GM19324 (cell line): ENCODE measurements at regions not wholly inside any gene's neighbourhood (a gene's known extent, or its start where the extent isn't known, plus 50 kb on each side); places are given as distances from the start of the nearest gene placed in this dataset.

ENCODE experiments used
- ATAC-seq: cut with Tn5 transposase; IDR thresholded peaks from one replicate; pipeline ENCODE4 v1.9.1; 2021; ENCODE audit warnings: mild to moderate bottlenecking, moderate library complexity; ENCODE audit not compliant: unreplicated experiment, low FRiP score

DNA sequence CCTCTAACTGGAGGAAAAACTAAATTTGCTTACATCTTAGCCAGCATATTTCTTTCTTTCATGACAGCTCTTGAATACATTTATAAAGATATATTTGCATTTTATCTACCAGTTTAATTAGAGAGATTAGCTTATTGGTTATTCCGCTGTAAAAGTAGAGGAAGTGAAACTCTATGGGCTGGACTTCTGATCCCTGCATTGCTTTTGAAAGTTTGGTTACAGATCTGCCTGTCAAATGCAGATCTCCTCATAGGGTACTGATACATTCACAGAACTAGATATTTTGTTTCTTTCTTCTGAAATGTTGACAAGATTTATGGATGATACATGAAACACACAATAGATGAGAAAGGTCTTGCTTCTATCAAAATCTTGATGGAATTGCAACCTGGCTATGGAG is 581.4 kb upstream of the AADAT start:
- no peak for ATAC-seq

DNA sequence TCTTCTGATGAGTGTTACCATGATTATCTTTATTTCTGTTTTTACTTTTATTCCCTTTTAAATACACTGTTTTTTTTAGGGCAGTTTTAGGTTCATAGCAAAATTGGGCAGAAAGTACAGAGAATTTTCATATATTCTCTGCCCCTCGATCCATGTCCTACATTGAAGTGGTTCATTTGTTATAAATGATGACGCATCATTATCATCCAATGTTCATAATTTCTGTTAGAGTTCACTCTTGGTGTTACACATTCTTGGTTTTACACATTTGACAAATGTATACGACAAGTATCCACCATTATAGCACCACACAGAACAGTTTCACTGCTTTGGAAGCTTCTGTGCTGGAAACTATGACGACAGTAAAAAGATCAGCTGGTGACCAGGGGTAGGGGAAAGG is 578.1 kb upstream of the AADAT start:
- no peak for ATAC-seq

DNA sequence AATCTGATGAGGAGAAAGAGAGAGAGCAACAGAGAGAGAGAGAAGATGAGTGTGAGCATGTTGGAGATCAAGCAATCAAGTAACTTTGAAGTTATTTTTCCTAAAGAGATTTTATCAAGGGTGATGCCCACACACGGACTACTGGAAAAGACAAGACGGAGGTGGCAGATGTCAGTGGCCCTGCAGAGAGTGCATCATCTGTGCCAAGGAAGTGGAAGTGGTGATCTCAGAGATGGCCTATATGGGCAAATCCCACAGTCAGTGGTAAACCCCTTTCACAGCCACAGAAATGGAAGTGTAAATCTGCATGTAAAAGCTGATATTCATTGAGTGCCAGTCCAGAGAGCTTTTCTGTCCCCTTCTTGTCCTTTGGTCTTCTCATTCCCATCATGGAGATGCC is 577.2 kb upstream of the AADAT start:
- peak; percentile 51 for ATAC-seq

DNA sequence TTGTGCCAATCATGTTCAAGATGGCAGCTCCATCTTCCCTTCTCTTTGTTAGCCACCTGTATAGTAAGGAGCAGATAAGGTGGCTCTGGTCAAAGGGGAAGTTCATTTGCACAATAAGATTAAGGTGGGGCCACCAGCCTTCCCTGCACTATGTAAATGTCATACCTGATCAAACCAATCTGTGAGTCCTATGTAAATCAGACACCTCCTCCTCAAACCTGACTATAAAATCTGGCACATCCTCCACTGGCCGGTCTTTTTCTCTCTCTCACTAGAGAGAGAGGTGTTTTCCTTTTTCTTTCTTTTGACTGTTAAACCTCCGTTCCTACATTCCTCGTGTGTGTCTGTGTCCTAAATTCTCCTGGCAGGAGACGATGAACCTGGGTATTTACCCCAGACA is 572.5 kb upstream of the AADAT start:
- no peak for ATAC-seq

DNA sequence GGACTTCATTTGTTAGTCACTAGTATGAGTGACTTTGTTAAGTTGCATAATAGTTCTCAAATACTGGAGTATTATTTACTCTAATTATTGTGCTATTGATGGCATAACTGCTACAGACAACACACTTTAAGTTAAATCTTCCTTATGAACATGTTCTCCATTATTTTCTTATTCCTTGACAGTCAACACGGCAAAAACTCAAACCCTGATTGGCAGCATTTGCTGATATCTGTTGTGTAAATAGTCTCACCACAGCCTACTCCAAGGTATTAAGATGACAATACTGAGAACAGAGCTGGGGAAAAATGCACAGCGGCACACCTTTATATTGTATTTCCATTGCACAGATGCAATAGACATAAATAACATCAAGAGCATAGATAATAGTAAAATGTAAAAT is 568.0 kb upstream of the AADAT start:
- no peak for ATAC-seq

DNA sequence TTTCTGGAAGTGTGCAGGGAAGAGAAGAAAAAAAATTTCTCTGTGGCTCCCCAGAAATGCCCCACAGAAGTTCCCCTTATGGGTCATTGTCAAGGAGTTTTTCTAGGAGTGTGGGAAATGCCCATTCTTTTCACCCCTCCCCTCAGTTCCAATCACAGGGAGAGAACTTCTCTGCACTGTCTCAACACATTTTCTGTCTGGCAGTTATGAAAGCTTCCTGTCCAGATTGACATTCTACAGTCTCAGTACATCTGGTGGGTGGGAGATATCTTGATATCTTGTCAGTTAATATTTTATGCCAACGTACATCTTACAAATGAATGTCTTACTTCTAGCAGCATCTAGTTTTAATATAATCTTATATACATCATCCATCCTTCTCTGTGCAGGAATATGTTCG is 566.8 kb upstream of the AADAT start:
- no peak for ATAC-seq

DNA sequence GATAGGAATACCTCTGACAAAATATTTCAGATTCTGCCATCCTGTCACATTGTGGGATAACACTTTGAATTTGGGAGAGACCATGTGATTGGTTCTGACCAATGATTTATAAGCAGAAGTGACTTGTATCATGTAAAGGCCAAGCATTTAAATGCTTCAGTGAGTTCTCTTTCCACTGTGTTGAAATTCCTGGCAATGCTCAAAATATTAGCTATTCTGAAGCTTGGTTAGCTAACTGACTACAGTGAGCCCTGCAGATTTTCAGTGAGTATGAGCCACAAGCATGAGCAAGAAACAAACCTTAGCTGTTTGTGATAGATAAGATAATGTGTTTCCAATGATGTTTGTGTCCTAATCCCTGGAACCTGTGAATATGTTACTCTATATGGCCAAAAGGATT is 562.8 kb upstream of the AADAT start:
- ATAC-seq, result no peak

DNA sequence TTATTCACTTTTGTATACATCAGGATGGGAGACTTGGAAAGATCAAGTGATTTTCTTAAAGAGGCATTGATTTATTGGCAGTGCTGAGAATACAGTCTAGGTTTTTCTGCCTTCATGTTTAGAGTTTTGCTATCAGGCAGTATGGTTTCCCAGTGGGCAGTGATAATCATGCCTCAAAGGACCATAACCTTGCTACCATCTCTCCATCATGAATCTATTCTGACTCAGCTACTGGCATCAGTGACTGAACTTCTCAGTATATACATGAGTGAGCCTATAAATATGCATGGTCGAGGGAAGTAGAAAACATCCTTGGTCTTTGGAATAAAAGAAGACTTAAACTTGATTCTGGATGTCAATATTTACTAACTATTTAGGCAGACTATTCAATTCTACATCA is 562.0 kb upstream of the AADAT start:
- ATAC-seq, result no peak

DNA sequence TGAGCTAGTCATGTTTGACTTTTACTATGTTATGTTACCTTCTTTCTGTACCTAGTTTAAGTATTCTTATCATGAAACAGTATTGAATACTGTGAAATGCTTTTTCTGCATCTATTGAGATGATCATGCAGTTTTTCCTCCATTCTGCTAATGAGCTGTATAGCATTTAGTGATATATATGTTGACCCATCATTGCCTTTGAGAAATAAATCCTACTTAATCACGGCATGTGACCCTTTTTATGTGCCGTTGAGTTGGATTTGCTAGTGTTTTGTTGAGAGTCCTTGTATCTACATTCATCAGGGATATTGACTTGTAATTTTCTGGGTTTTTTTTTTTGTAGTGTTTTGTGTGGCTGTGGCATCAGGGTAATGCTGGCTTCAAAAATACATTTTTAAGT is 537.7 kb upstream of the AADAT start:
- ATAC-seq, result no peak

DNA sequence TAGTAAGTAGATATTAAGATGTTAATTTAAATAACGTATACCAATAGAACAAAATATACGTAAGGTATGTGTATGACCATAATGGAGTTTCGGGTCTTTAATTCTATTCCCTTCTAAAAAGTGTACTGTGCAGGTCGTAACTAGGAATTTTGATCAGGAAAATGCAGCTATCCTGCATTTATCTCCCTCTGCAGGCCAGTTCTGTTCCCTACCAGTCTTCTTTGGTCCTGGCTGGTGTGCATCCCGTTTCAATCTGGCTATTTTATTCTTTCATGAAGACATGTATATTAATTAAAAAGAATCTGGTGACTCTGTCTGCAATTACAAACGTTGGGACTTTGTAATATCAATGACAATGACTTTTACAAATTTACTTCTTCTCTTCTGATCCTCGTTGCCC is 534.1 kb upstream of the AADAT start:
- ATAC-seq, result no peak

DNA sequence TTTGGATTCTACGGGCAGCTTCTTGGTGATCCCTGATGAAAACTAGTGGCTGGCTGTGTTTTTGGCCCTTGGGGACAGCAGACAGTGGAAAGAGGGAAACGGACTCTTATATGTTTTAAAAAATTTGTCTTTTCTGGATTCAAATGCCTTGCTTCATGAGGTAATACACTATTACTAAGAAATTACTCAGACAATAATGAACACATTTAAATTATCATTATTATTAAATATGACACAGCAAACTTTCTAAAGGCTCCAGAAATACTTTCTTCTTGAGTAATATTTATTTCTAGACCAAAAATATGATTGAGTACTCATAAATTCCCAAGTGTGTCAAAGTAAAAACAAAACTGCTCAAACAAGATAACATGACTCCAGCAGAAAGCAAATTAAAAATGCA is 520.7 kb upstream of the AADAT start:
- no peak for ATAC-seq

DNA sequence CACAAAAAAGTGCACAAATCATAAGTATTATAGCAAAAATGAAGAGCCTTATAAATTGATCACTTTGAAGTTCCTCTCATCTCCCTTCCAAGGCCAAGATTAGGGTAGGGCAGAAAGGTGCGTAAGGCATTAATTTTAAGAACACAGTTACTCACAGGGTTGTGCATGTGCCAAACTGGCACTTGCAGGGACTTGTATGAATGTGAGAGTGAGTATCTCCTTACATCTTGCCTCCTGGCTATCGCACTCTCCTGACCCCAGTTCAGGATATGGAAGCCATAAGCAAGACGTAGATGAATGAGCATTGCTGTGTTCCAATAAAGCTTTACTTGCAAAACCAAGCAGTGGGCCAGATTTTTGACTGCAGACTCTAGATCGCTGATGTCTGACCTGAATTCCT is 510.1 kb upstream of the AADAT start:
- no peak for ATAC-seq

DNA sequence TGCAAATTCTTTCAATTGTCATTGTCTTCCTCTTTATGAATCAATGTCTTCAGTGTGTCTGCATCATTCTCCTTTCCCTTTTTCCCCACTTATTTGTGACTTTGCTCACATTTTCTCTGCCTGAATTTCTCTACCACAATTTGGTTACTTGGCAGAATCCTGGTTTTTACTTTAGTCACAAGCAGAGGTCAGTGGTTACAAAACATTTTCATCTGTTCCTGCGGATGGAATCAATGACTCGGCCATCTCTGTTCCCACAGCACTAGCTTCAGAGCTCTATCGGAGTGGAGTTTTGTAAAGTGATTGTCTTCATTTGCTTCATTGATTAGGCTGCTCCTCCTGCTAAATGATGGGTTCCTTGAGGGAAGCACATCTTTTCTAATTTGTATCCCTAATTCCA is 501.3 kb upstream of the AADAT start:
- no peak for ATAC-seq

DNA sequence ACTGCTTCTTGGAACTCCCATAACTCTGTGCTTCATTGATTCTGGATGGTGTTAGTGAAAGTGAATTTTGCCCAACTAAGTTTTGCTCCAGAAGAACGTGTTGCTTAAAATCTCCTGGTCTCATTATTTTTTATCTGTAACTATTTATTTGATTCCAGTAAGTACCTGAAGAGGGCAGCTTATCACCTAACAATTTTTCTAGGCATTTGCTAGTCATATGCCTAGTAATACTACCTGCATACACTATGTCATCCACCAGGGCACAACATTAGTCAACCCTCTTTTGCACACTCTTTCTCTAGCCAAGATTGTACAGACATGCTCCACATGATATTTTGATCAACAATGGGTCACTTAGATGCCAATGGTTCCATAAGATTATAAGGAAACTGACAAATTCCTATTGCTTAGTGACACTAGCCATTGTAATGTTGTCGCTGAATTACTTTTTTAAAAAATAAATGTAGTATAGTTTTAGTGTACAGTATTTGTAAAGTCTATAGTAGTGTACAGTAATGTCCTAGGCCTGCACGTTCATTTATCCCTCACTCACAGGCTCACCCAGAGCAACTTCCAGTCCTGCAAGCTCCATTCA is 499.9 kb upstream of the AADAT start:
- peak; percentile 97 for ATAC-seq

DNA sequence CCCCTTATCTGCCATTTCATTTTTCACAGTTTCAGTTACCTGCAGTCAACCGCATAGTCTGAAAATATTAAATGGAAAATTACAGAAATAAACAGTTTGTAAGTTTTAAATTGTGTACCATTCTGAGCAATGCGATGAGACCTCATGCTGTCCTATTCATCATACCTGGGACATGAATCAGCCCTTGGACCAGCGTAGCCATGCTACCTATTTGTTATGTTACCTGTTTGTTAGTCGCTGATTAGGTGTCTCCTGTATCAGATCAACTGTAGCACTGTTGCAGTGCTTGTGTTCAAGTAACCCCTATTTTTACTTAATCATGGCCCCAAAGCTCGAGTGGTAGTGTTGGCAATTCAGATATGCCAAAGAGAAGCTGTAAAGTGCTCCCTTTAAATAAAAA is 492.2 kb upstream of the AADAT start:
- no peak for ATAC-seq

DNA sequence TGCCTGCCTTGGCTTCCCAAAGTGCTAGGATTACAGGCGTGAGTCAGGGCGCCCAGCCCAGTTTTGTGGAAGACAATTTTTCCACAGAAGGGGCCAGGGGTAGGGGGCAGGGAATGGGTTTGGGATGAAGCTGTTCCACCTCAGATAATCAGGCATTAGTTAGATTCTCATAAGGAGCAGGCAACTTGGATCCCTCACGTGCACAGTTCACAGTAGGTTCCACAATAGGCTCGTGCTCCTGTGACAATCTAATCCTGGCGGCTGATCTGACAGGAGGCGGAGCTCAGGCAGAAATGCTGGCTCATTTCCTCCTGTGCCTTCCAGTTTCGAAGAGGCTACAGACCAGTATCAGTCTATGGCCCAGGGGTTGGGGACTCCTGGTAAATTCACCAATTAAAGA is 491.6 kb upstream of the AADAT start:
- no peak for ATAC-seq

DNA sequence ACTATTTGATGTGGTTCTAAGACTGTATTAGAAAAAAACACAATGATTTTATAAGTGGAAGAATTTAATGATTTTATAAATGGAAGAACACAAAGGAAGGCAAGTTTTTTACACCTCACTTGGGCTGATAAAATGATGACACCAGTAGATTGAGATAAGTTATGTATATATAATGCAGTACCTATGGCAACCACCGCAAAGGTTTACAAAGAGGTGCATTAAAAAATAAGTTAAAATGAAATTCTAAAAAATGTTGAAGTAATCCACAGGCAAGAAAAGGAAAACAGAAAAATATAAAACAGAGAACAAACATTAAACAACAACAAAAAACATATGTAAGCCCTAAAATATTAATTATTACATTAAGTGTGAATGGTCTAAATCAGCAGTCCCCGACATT is 490.9 kb upstream of the AADAT start:
- no peak for ATAC-seq

DNA sequence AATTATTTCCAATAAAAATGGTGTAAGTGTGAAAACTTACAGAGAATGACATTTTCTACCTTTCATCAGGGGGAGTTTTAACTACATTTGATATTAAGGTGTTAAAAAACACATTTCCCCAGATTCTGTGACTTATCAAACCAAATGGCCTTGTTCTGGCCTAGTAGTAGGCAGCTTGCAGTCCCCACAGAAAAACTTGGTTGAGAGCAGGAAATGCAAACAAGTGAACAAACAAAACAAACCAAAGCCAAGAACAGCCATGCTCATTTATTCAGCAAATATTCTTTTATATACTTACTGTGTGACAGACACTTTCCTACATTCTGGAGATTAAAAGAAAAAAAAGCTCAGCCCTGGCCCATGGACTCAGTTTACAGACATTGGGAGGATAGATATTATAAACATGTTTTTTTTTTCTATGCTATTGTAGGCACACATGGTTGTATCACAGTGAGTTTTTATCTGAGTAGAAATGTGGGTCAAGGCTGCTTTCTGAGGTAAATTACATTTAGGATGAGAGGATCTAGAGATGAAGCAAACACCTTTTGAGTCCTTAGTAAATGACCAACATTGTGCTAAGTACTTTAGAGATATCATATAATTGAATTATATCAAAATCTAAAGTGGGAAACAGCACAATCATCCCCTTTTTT is 449.2 kb upstream of the AADAT start:
- no peak for ATAC-seq

DNA sequence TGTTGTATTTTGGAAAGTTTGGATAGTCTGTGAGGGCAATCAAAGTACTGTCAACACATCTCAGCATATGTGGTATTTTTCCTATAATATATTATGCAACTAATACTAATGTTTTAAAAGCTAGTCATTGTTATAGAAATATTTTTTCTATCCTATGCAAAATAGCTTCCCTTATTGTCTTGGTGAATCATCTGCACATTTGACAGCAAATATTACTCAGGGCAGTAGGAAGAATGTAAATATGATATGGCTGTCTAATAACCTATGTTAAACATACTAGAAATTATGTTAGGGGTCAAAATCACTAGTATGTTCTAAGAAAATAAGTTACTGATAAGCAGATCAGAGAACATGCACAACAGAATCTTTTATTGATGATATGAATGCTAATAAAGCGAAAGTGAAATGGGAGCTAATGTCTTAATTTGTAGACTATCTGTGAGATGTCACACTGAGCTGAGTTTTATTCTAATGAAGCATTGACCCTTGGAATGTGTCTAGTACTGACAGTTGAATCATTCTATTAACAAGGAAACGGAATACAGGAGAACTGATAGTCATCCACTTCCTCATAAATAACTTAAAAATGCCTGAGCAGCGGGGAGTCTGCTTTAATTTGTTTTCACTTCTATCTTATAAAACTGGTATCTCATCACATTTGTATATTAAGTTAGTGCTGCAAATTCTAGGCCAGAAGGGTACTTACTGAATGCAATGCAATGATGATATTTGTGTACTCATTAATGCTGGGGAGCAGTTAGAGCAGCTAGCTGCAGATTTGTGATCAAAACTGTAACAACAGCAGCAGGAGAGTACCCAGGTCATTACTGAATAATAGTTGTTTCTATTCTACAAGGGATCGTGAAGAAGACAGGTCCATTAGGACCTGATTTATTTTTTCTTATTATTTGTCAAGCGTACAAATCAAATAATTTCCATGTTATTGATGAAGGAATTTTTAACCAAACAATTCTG is 440.3 kb upstream of the AADAT start:
- ATAC-seq, result no peak

DNA sequence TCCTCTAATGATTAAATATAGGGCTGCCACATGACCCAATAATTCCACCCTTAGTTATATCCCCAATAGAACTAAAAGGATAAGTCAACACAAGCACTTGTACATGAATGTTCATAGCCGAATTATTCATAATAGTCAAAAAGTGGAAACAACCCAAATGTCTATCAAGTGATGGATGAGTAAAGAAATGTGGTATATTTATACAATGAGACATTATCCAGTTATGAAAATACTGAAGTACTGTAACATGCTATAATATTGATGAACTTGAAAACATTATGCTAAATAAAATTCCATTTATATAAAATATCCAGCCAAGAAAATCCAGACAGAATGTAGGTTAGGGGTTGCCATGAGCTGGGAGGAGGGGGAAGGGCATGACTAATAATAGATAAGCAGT is 436.7 kb upstream of the AADAT start:
- no peak for ATAC-seq

DNA sequence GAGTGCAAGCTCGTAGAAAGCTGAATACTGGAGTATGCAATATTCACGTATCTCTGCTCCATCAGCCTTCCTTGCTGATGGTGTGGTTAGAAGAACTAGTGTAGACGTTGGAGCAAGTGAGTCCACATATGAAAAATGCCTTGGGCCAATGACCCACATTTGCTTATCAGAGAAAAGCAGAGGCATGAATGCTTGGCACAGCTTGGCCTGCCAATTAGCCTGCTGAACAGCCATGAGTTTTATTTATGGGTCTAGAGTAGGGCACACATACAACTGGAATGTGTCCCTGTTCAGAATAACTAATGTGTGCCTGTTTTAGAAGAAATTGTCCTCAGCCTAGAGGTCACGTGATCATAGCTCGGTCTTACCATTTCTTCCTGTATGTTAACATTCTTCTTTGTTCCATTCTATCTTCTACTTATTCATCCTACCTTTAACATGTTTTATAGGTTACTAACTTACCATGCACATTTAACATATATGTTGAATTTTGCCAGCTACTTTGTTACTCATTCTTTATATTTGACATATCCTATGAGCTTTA is 432.7 kb upstream of the AADAT start:
- no peak for ATAC-seq
